LNCAP (cell line): ENCODE measurements at regions not wholly inside any gene's neighbourhood (a gene's known extent, or its start where the extent isn't known, plus 50 kb on each side); places are given as distances from the start of the nearest gene placed in this dataset.

Experiments used
- CTCF ChIP-seq: fragments of 450-650 bp; IDR thresholded peaks from 2 replicates; pipeline ENCODE4 v1.5.1; 2017; ENCODE audit warnings: mild to moderate bottlenecking

DNA sequence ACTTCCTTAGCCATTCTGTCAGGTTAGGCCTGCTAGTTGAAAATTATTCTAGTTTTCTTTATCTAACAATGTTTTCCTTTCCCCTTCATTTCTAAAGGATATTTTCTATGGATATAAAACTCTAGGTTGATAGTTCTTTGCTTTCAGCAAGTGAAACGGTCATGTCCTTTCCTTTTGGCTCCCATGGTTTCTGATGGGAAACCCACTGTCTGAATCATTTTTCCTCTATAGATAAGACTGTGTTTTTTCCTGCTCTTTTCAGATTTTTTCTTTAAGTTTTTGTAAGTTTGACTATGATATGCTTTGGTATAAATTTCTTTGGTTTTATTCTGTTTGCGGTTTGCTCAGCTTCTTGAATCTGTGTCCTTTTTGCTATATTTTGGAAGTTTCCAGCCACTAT is 800.9 kb downstream of the USP25 start:
- TF ChIP-seq CTCF, result no peak

GRCh38 chr21:16532840-16533239 is 803.1 kb downstream of the USP25 start:
- no peak for TF ChIP-seq CTCF

DNA sequence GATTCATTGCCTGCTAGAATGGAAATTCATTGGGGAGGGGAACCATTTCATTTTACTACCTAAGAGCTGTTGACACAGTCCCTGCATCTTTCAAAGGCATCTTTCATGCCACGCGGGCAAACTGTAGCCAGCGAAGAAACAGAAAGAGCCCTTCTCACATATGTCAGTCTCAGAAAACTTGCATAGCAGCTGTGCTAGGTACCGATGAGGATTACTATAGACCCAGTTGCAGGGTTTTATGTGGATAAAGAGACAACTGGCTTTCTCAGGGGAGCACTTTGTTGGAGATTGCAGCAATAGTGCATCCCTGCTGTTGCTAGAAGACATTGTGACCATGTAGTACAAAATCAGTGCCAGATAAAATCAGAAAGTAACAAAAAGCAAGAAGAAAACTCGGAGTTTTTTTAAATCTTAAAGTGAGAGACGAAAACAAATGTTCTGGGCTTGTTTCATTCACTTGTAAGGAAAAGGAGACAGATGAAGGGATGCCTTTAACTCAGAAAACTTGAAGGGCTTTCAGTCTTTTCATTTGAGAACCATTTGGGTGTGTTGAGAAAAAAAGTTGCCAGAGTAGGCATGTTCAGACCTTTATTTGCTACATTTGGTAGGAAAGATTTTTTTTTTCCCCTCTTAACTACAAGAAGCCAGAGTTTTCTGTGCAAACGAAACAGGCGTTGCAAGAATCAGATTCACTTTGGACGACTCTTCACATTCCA is 804.1 kb downstream of the USP25 start:
- no peak for TF ChIP-seq CTCF

- TF ChIP-seq CTCF, result no peak
Measured at GRCh38 chr21:16534408-16535101, 804.8 kb downstream of the USP25 start.

GRCh38 chr21:16535102-16535422 is 805.3 kb downstream of the USP25 start:
- no peak for TF ChIP-seq CTCF

DNA sequence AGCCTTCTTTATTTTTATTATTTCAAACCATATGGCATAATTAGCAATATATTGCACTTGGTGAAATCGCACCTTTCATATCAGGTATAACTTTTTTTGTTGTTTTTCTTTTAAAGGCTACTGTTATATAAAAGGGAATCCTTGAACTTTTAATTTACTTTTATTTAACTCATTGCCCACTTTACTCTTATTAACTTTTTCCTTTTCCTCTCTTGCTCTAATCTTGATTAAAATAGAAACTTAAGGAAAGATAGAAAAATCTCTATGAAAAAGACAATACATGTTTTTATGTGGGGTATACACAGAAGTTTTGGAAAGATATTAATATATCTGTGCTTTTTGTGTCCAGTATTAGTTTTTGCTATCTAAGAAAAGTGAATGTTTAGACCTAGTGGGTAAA is 805.8 kb downstream of the USP25 start:
- TF ChIP-seq CTCF, result no peak

DNA sequence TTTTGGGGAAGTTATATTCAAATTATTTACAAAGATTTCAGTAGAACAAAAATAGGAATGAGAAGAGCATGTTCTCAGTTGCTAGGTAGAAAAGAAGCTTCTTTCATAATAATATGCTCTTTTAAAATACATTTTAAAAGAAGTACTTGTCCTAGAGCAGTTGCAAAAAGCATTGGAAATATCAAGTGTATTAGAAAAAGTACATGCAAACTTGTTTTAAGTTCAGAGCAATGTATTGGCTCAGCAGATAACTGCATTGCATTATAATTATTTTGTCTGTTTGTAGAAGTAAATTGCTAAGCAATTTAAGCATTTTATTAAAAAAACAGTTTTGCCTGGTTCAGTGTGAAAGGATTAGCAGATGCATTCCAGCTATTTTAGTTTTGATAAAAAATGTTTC is 806.4 kb downstream of the USP25 start:
- TF ChIP-seq CTCF, result no peak
